ENCODE measurements at regions not wholly inside any gene's neighbourhood (a gene's known extent, or its start where the extent isn't known, plus 50 kb on each side); places are given as distances from the start of the nearest gene placed in this dataset.
"Not testable (repeated sequence)": the region's sequence is repeated elsewhere in the genome, so short reads cannot be mapped to it uniquely, and the experiment has no call there.

DNA sequence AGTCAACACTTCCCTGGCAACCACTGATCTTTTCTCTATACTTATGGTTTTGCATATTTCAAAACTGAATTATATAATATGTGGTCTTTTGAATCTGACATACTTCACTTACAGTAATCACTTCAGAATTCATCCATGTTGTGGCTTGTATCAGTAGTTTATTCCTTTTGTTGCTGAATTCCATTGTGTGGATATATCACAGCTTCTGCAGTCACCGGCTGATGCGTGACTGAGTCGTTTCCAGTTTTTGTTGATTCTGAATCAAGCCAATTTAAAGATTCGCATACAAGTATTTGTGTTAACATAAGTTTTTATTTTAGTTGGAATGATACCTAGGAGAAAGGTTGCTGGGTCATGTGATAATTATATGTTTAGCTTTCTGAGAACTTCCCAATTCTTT, 672.5 kb upstream of the ANKRD30A start:
- DNase-seq (ENCODE audit: low spot score), result no peak

GRCh38 chr10:36451391-36451970, 673.9 kb upstream of the ANKRD30A start:
- peak; percentile 12 for DNase-seq (ENCODE audit: low spot score)

DNA sequence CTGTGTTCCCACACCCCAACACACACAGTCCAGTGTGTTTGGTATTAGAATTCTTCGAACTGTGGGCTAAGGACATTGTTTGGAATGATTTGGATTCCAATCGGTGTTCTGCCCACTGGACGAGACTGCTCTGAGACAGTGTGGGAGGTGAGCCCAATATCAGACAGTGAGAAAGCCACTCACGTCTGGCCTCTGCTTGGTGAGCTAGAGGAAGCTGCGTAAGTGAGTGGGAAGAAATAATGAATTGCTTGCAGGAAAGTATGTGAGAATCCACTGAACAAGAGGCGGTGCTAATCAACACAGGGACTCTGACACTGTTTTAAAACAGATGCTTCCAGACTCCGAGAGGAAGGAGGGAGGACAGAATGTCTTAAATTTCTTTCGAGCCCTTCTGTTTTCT, 675.0 kb upstream of the ANKRD30A start:
- DNase-seq (ENCODE audit: low spot score), result no peak

DNA sequence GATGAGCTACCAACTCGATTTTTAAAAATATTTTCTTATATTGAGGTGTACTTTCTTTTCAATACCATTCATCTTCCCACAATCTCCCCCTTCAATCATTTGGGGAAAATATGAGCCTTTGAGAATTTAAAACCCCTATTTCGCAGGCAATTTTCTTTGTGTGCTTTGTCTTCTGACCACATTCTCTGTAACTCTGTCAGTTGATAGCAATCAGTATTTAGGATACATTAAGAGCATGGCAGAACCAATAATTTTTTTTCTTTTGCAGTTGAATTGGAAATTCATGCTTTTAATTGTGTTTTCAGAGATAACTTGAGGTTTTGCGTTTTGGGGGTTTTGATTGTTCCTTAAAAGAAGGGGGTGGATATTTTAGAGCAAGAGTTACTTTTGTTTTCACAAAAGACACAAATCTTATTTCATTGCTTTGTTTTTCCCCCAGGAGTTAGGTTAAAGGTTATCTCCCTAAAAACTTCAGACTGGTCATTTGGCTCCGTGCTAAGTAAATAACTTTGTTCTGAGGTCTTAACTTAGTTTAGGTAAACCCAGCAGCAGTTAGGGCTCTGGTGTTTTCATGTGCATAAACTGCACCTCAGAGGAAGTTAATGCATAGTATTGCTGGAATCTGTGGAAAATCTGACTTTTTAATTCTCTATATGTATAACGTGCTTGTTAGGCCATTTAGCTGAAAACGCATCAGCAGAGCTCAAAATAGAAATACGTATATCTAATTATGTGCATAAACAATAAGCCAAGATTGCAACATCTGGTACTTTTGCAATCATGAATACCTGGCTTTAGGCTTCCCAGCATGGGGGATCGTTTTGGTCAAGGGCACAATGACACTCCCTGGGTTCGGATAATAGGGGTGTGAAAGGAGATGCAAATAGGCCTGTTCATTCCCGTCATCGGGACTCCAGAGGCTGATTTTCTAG, 676.4 kb upstream of the ANKRD30A start:
- DNase-seq (ENCODE audit: low spot score), result peak; percentile 60

GRCh38 chr10:36446881-36447280, 678.5 kb upstream of the ANKRD30A start:
- peak; percentile 80 for DNase-seq (ENCODE audit: low spot score)

GRCh38 chr10:36443233-36443632, 682.2 kb upstream of the ANKRD30A start:
- DNase-seq (ENCODE audit: low spot score), result no peak

GRCh38 chr10:36441557-36441956, 683.8 kb upstream of the ANKRD30A start:
- no peak for DNase-seq (ENCODE audit: low spot score)

DNA sequence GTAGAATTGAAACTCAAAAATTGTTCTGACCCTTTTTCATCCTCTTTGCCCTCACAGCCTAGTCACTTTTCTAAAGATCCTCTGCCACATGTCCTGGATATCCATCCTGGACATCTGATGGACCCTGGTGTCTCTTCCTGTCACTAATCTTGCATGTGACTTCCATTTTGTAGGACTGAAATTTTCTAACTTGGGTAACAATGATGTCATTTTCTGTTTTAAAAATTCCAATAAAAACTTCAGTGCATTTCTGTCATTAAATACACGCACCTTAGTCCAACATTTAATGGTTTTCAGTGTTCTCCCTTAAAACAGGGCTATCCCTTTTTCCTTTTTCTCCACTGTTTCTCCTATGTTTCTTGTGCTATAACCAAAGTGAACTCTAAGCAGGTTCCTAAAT, 684.9 kb upstream of the ANKRD30A start:
- DNase-seq (ENCODE audit: low spot score), result no peak

GRCh38 chr10:36437367-36437766, 688.0 kb upstream of the ANKRD30A start:
- no peak for DNase-seq (ENCODE audit: low spot score)

GRCh38 chr10:36428507-36428906, 696.9 kb upstream of the ANKRD30A start:
- DNase-seq (ENCODE audit: low spot score), result no peak

- DNase-seq (ENCODE audit: low spot score), result no peak
These were observed 700.1 kb upstream of the ANKRD30A start for GRCh38 chr10:36425131-36425797.

GRCh38 chr10:36424502-36424901, 700.9 kb upstream of the ANKRD30A start:
- no peak for DNase-seq (ENCODE audit: low spot score)

- DNase-seq (ENCODE audit: low spot score), result no peak
These were observed 701.6 kb upstream of the ANKRD30A start for GRCh38 chr10:36423821-36424248.

GRCh38 chr10:36421992-36422391, 703.4 kb upstream of the ANKRD30A start:
- no peak for DNase-seq (ENCODE audit: low spot score)

DNA sequence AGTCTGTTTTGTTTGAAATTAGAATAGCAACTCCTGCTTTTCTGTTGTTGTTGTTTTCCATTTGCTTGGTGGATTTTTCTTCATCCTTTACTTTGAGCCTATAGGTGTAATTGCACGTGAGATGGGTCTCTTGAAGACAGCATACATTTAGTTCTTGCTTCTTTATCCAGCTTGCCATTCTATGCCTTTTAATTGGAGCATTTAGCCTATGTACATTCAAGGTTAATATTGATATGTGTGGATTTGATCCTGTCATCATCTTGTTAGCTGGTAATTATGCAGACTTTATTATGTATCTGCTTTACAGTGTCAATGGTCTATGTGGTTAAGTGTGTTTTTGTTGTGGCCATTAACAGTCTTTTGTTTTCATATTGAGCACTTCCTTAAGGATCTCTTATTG, 708.9 kb upstream of the ANKRD30A start:
- DNase-seq (ENCODE audit: low spot score), result no peak

DNA sequence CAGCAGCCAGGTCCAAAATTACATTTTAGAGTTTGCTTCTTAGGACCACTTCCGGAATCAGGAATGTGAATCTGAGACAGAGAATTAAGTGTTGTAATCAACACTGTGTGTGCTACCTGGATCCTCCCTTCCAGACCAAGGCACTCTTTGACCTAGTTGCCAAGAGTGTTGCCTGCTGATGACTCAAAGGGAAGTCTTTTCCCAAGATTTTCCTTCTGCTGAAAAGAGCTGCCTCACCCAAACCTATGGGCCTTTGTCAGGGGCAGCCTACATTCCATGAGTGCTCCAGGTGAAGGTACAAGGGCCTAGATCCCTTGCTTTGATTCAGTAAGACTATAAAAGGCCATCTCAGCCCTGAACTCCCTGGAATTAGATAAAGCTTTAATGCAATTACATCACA, 712.5 kb upstream of the ANKRD30A start:
- DNase-seq (ENCODE audit: low spot score), result no peak

GRCh38 chr10:36400238-36400637, 725.2 kb upstream of the ANKRD30A start:
- DNase-seq (ENCODE audit: low spot score), result not testable (repeated sequence)

DNA sequence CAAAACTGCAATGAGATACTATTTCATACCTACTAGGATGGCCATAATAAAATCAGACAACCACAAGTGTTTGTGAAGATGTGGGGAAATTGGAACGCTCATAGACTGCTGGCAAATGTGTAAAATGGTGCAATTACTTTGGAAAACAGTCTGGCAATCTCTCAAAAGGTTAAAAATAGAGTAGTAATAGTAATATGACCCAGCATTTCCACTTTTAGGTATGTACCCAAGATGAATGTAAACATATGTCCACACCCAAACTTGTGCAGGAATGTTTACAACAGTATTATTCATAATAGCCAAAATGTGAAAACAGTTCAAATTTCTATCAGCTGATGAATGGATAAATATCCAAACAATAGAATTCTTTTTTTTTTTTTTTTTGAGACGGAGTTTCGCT, 731.6 kb upstream of the ANKRD30A start:
- no peak for DNase-seq (ENCODE audit: low spot score)

GRCh38 chr10:36391405-36391804, 734.0 kb upstream of the ANKRD30A start:
- DNase-seq (ENCODE audit: low spot score), result no peak

GRCh38 chr10:36390221-36390620, 735.2 kb upstream of the ANKRD30A start:
- DNase-seq (ENCODE audit: low spot score), result no peak

DNA sequence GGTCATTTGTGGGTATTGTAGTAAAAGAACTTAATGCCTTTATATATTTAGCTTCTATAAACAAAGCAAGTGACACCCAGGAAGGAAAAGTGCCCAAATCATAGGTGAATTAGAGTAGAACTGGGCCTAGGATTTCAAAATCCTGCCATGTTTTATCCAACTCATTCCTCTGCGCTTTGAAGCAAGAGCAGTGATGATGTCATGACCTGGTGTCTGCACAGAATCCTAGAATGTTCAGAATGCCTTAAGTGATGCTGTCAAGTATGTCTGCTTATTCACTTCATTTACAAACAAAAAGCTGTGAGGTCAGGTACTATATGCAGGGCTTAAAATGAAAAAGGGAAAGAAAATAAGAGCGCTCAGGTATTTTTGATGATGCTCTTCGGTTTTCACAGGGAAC, 737.2 kb upstream of the ANKRD30A start:
- no peak for DNase-seq (ENCODE audit: low spot score)

GRCh38 chr10:36385693-36386092, 739.7 kb upstream of the ANKRD30A start:
- no peak for DNase-seq (ENCODE audit: low spot score)

DNA sequence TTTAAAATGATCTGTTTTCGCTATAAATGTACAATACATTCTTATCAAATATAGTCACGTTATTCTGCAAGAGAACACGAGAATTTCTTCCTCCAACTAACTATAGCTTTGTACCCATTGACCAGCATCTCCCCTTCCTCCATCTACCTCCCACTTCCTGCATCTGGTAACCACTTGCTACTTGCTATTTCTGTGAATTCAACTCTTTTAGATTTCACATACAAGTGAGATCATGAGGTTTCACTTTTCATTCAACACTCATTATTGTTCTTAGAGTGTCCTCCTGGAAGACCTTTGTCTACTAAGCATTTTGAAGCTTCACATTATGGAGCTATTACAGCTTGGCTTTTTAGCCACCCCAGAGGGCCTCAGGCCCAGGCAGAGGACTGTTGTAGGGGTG, 741.3 kb upstream of the FZD8 start:
- DNase-seq (ENCODE audit: low spot score), result no peak
